B cell (primary cell): ENCODE measurements at regions not wholly inside any gene's neighbourhood (a gene's known extent, or its start where the extent isn't known, plus 50 kb on each side); places are given as distances from the start of the nearest gene placed in this dataset.
"Not testable (repeated sequence)": the region's sequence is repeated elsewhere in the genome, so short reads cannot be mapped to it uniquely, and the experiment has no call there.

Source experiments
- ATAC-seq: fragments of 200-7000 bp; cut with Tn5 transposase; one replicate; pipeline ENCODE4 v1.10.0; 2021; ENCODE audit warnings: low read depth, mild to moderate bottlenecking, moderate number of reproducible peaks, moderate library complexity
- CTCF ChIA-PET: fragments of 350-600 bp; sonication (Branson Sonifier 250); formaldehyde crosslinking; loops from one replicate; lab custom pipeline; 2021; ENCODE audit warnings: antibody characterized with exemption, inconsistent platforms; lab: Charles Lee
- POLR2A ChIA-PET: fragments of 350-600 bp; sonication (Branson Sonifier 250); formaldehyde crosslinking; loops from one replicate; lab custom pipeline; 2021; ENCODE audit warnings: antibody characterized with exemption; lab: Charles Lee
- DNase-seq: peaks from one replicate; pipeline ENCODE4 v3.0.0; 2013
- H2AFZ ChIP-seq: 2 replicates; pipeline ENCODE4 v1.6.1; 2012; ENCODE audit warnings: mild to moderate bottlenecking, low read depth, low read length; ENCODE audit not compliant: insufficient read depth, poor library complexity, severe bottlenecking
- H3K27ac ChIP-seq, 2 donors: 1 replicate in 1 of 2; 2 replicates in 1 of 2; pipeline ENCODE4 v1.5.1; 2012 to 2013; ENCODE audit warnings: low read length in 2 of 2, mild to moderate bottlenecking in 2 of 2, moderate library complexity in 1 of 2
- H3K27me3 ChIP-seq, 4 experiments: fragments of 200-600 bp in 1 of 4; sonication (generic) in 1 of 4; replicated peaks in 1 of 4; 1 replicate in 2 of 4; 2 replicates in 2 of 4; pipeline versions ENCODE4 v1.6.1 to v1.7.0; 2013 to 2016; ENCODE audit warnings: low read length in 3 of 4, mild to moderate bottlenecking in 2 of 4, mixed read lengths in 1 of 4, moderate library complexity in 1 of 4; ENCODE audit not compliant: insufficient read depth in 4 of 4, control insufficient read depth in 3 of 4; ENCODE audit errors: control extremely low read depth in 1 of 4
- H3K36me3 ChIP-seq, 2 experiments: replicated peaks in 1 of 2; 1 replicate in 1 of 2; 2 replicates in 1 of 2; pipeline versions ENCODE4 v1.6.1 to v1.7.1; 2013; ENCODE audit warnings: low read length in 1 of 2; ENCODE audit not compliant: insufficient read depth in 2 of 2, control insufficient read depth in 1 of 2; ENCODE audit errors: control extremely low read depth in 1 of 2, extremely low read depth in 1 of 2
- H3K4me1 ChIP-seq, 2 donors: fragments of 200-600 bp in 1 of 2; sonication (generic) in 1 of 2; 1 replicate in 1 of 2; 2 replicates in 1 of 2; pipeline versions ENCODE4 v1.5.1 to v1.6.1; 2013 to 2017; ENCODE audit warnings: low read length in 2 of 2; ENCODE audit not compliant: control insufficient read depth in 2 of 2, insufficient read depth in 2 of 2
- H3K4me2 ChIP-seq: replicated peaks from 2 replicates; pipeline ENCODE3; 2012; ENCODE audit warnings: mild to moderate bottlenecking, low read depth, low read length; ENCODE audit not compliant: poor library complexity, severe bottlenecking
- H3K4me3 ChIP-seq, 5 experiments: fragments of 200-600 bp in 1 of 5; sonication (generic) in 1 of 5; 1 replicate in 3 of 5; 2 replicates in 2 of 5; pipeline versions ENCODE4 v1.5.1 to v1.7.0; 2011 to 2016; ENCODE audit warnings: low read length in 4 of 5, mild to moderate bottlenecking in 4 of 5, low read depth in 2 of 5, control low read depth in 1 of 5, moderate library complexity in 1 of 5; ENCODE audit not compliant: insufficient read depth in 1 of 5; ENCODE audit errors: control extremely low read depth in 1 of 5, extremely low read depth in 1 of 5
- H3K79me2 ChIP-seq: fragments of 200-600 bp; sonication (generic); one replicate; pipeline ENCODE4 v1.6.0; 2016; ENCODE audit warnings: low read length; ENCODE audit not compliant: control insufficient read depth, insufficient read depth
- H3K9ac ChIP-seq: fragments of 200-600 bp; sonication (generic); 2 replicates; pipeline ENCODE4 v1.6.1; 2017; ENCODE audit warnings: mild to moderate bottlenecking, low read length, moderate library complexity
- H3K9me3 ChIP-seq, 3 donors: one replicate each; pipeline versions ENCODE4 v1.6.1 to v1.7.1; 2013; ENCODE audit warnings: low read length in 2 of 3; ENCODE audit not compliant: control insufficient read depth in 2 of 3, insufficient read depth in 1 of 3; ENCODE audit errors: control extremely low read depth in 1 of 3
- H4K20me1 ChIP-seq: 2 replicates; pipeline ENCODE4 v1.6.0; 2012; ENCODE audit warnings: mild to moderate bottlenecking, low read length; ENCODE audit not compliant: insufficient read depth, control insufficient read depth, poor library complexity, severe bottlenecking
- H3K27ac Mint-ChIP-seq: one replicate; pipeline ENCODE4 v1.8.0; 2021; ENCODE audit warnings: mixed read lengths
- H3K27me3 Mint-ChIP-seq: one replicate; pipeline ENCODE4 v1.8.0; 2021; ENCODE audit warnings: mixed read lengths
- H3K4me1 Mint-ChIP-seq: one replicate; pipeline ENCODE4 v1.8.0; 2021; ENCODE audit warnings: mixed read lengths
- H3K4me3 Mint-ChIP-seq: one replicate; pipeline ENCODE4 v1.8.0; 2021; ENCODE audit warnings: mixed read lengths
- H3K9me3 Mint-ChIP-seq: one replicate; pipeline ENCODE4 v1.8.0; 2022; ENCODE audit warnings: mixed read lengths; ENCODE audit not compliant: insufficient read depth
- EZH2 ChIP-seq: IDR thresholded peaks from 2 replicates; pipeline ENCODE4 v1.6.1; 2012; ENCODE audit warnings: borderline replicate concordance, low read depth, mild to moderate bottlenecking, moderate library complexity, low read length; ENCODE audit not compliant: insufficient read depth, poor library complexity, severe bottlenecking
- WGBS: methylation state at CpG from one replicate; pipeline ENCODE4 v1.1.5; 2013; ENCODE audit warnings: missing lambda C conversion rate; ENCODE audit not compliant: insufficient coverage; 5-methylcytosine and 5-hydroxymethylcytosine counted together
- intact Hi-C: fragments of 100-400 bp; cut with micrococcal nuclease; formaldehyde crosslinking; loops from one replicate; pipeline ENCODE4 v1.10.0; 2022
- TF ChIP-seq, protein P1 (sequence below): fragments of 200-600 bp; IDR thresholded peaks from one replicate; pipeline ENCODE4 v1.8.0; 2022; ENCODE audit warnings: antibody characterized with exemption, mild to moderate bottlenecking

DNA sequence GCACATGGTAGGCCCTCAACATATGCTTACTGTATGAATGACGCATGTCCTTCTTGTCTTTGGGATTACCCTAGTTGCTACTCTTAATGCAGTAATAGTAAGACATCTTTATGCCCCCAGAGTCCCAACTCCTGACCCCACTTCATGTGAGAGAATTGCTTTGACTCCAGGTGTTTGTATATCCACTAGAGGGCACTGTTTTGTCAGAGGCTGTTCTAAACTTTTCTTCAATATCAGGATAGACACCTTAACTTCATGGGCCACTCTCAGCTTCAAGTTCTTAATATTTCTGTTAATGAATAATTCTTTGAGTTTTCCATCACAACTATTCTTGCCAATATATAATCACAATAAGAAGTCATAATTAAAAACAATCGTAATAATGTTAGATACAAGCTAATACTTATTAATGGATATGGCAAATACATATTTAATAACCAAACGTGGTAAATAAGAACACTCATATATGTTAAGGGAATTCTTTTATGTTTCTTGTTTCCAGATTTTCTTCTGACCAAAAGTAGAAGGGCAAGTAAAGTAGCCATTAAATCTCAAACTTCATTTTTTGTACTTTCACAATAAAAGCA is 337.2 kb upstream of the DNAJC19 start:
- no peak overlapping the region for H3K4me3 ChIP-seq
- H3K4me2 ChIP-seq, result no peak overlapping the region
- H4K20me1 ChIP-seq, result no peaks in the 10 kb centered on the region
- no peak overlapping the region for H3K27ac ChIP-seq
- H2AFZ ChIP-seq, result no peak overlapping the region
- ATAC-seq (no peak), DNase-seq (peak; percentile 29)
- intact Hi-C loops, result no loop called here
- peaks cover 13% of the 10 kb centered on the region for H3K27me3 Mint-ChIP-seq
- TF ChIP-seq, protein P1, sequence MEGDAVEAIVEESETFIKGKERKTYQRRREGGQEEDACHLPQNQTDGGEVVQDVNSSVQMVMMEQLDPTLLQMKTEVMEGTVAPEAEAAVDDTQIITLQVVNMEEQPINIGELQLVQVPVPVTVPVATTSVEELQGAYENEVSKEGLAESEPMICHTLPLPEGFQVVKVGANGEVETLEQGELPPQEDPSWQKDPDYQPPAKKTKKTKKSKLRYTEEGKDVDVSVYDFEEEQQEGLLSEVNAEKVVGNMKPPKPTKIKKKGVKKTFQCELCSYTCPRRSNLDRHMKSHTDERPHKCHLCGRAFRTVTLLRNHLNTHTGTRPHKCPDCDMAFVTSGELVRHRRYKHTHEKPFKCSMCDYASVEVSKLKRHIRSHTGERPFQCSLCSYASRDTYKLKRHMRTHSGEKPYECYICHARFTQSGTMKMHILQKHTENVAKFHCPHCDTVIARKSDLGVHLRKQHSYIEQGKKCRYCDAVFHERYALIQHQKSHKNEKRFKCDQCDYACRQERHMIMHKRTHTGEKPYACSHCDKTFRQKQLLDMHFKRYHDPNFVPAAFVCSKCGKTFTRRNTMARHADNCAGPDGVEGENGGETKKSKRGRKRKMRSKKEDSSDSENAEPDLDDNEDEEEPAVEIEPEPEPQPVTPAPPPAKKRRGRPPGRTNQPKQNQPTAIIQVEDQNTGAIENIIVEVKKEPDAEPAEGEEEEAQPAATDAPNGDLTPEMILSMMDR, result peak; percentile 77
- no peak for TF ChIP-seq EZH2
- H3K79me2 ChIP-seq, result no peaks in the 10 kb centered on the region
- H3K9ac ChIP-seq, result no peak overlapping the region
- no peaks in the 10 kb centered on the region for H3K9me3 ChIP-seq
- no peaks in the 10 kb centered on the region for H3K27me3 ChIP-seq
- H3K4me1 ChIP-seq, result no peaks in the 10 kb centered on the region
- POLR2A ChIA-PET, result no interaction called here
- CTCF ChIA-PET, result interaction anchor here (0.6 to 2.4 kb wide), 10 partner anchors 9 to 1357 kb away, joined by 3 to 34 read pairs (median 4); no protein-coding TSS in a partner anchor
- H3K4me1 Mint-ChIP-seq, result no peaks in the 10 kb centered on the region
- WGBS, result no CpG with 5 or more reads among the region's 3 CpGs
- no peak overlapping the region for H3K4me3 Mint-ChIP-seq
- H3K36me3 ChIP-seq, result no peaks in the 10 kb centered on the region
- H3K9me3 Mint-ChIP-seq, result no peaks in the 10 kb centered on the region
- H3K27ac Mint-ChIP-seq, result no peak overlapping the region

DNA sequence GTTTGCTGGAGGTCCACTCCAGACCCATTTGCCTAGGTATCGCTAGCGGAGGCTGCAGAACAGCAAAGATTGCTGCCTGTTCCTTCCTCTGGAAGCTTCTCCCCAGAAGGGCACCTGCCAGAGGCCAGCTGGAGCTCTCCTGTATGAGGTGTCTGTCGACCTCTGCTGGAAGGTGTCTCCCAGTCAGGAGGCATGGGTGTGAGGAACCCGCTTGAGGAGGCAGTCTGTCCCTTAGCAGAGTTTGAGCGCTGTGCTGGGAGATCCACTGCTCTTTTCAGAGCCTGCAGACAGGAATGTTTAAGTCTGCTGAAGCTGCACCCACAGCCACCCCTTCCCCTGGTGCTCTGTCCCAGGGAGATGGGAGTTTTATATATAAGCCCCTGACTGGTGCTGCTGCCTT is 335.0 kb upstream of the DNAJC19 start:
- H2AFZ ChIP-seq, H3K4me1 ChIP-seq, H3K79me2 ChIP-seq, H3K9me3 Mint-ChIP-seq, intact Hi-C loops, H3K36me3 ChIP-seq, H3K27ac ChIP-seq, H3K9me3 ChIP-seq, H4K20me1 ChIP-seq, H3K27me3 ChIP-seq, H3K4me1 Mint-ChIP-seq, CTCF ChIA-PET, H3K9ac ChIP-seq, H3K4me3 ChIP-seq, DNase-seq, POLR2A ChIA-PET, ATAC-seq, H3K4me3 Mint-ChIP-seq, H3K4me2 ChIP-seq, H3K27ac Mint-ChIP-seq: not testable (repeated sequence)
- H3K27me3 Mint-ChIP-seq, result peaks cover 15% of the 10 kb centered on the region
- WGBS, result 83% methylated on average over 5 of the region's 5 CpGs
